Activated CD4-positive, alpha-beta memory T cell treated with anti-CD3 and anti-CD28 coated beads, Interleukin-2, amount 10 ng/mL, durations not matched to agents 7 days and 5 days (primary cell): ENCODE measurements at regions not wholly inside any gene's neighbourhood (a gene's known extent, or its start where the extent isn't known, plus 50 kb on each side); places are given as distances from the start of the nearest gene placed in this dataset.
"Not testable (repeated sequence)": the region's sequence is repeated elsewhere in the genome, so short reads cannot be mapped to it uniquely, and the experiment has no call there.

ENCODE experiments used
- CTCF ChIA-PET: fragments of 350-600 bp; sonication (Branson Sonifier 250); formaldehyde crosslinking; loops from one replicate; lab custom pipeline; 2021; ENCODE audit warnings: antibody characterized with exemption, inconsistent platforms; lab: Charles Lee
- POLR2A ChIA-PET: fragments of 350-600 bp; sonication (Branson Sonifier 250); formaldehyde crosslinking; loops from one replicate; lab custom pipeline; 2021; ENCODE audit warnings: antibody characterized with exemption; lab: Charles Lee
- DNase-seq: peaks from one replicate; pipeline ENCODE4 v3.0.0-alpha.2; 2020
- H3K27ac Mint-ChIP-seq: one replicate; pipeline ENCODE4 v1.8.0; 2021; ENCODE audit warnings: mild to moderate bottlenecking, mixed read lengths
- H3K27me3 Mint-ChIP-seq: one replicate; pipeline ENCODE4 v1.8.0; 2021; ENCODE audit warnings: mixed read lengths
- H3K36me3 Mint-ChIP-seq: one replicate; pipeline ENCODE4 v1.8.0; 2021; ENCODE audit warnings: low read depth, mixed read lengths
- H3K4me1 Mint-ChIP-seq: one replicate; pipeline ENCODE4 v1.8.0; 2021; ENCODE audit warnings: mixed read lengths
- H3K4me3 Mint-ChIP-seq: one replicate; pipeline ENCODE4 v1.8.0; 2021; ENCODE audit warnings: mild to moderate bottlenecking, mixed read lengths
- H3K9me3 Mint-ChIP-seq: one replicate; pipeline ENCODE4 v1.8.0; 2021; ENCODE audit warnings: mixed read lengths

- H3K27me3 Mint-ChIP-seq: no peaks in the 10 kb centered on the region
- H3K9me3 Mint-ChIP-seq: peaks cover 21% of the 10 kb centered on the region
- DNase-seq: no peak
- CTCF ChIA-PET: no interaction called here
- H3K36me3 Mint-ChIP-seq: peaks cover 2% of the 10 kb centered on the region
- H3K4me3 Mint-ChIP-seq: no peak overlapping the region
- POLR2A ChIA-PET: no interaction called here
- no peak overlapping the region for H3K27ac Mint-ChIP-seq
- no peaks in the 10 kb centered on the region for H3K4me1 Mint-ChIP-seq
Measured at GRCh38 chrX:861921-862320, 231.3 kb downstream of the SHOX start.

GRCh38 chrX:861340-861890 is 230.8 kb downstream of the SHOX start:
- Mint-ChIP-seq H3K36me3 (peaks cover 2% of the 10 kb centered on the region), H3K27ac (no peak overlapping the region), H3K27me3 (no peaks in the 10 kb centered on the region), H3K4me3 (no peak overlapping the region), H3K9me3 (peaks cover 22% of the 10 kb centered on the region), H3K4me1 (no peaks in the 10 kb centered on the region)
- CTCF ChIA-PET: no interaction called here
- DNase-seq: no peak
- POLR2A ChIA-PET: no interaction called here

- CTCF ChIA-PET: no interaction called here
- POLR2A ChIA-PET: no interaction called here
- H3K36me3 Mint-ChIP-seq: peaks cover 2% of the 10 kb centered on the region
- no peak for DNase-seq
- no peaks in the 10 kb centered on the region for H3K4me1 Mint-ChIP-seq
- H3K27ac Mint-ChIP-seq: no peak overlapping the region
- peaks cover 22% of the 10 kb centered on the region for H3K9me3 Mint-ChIP-seq
- H3K4me3 Mint-ChIP-seq: no peak overlapping the region
- H3K27me3 Mint-ChIP-seq: no peaks in the 10 kb centered on the region
Measured at GRCh38 chrX:859329-859728, 228.7 kb downstream of the SHOX start.

DNA sequence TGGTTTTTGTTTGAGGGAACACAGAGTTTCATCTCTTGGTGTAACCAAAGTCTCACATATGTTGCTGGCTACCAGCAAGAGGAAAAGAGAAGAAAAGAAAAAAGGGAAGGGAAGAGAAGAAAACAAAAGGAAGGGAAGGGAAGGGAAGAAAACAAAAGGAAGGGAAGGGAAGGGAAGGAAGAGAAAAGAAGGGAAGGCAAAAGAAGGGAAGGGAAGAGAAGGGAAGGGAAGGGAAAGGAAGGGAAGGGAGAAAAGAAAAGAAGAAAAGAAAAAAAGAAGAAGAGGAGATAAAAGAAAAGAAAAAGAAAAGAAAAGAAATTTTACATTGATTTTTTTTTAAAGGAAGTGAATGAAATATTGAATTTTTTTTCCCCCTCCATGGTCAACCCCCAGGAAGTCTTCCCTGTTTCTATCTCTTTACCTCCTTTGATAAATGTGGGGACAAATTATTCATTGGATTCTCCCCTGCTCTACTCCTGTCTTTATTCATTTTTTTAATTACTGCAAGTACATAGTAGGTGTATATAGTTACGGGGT is 228.0 kb downstream of the SHOX start:
- Mint-ChIP-seq H3K4me1 (no peaks in the 10 kb centered on the region), H3K4me3 (no peak overlapping the region), H3K27ac (no peak overlapping the region), H3K27me3 (no peaks in the 10 kb centered on the region), H3K36me3 (peaks cover 2% of the 10 kb centered on the region), H3K9me3 (peaks cover 20% of the 10 kb centered on the region)
- ChIA-PET CTCF (no interaction called here), POLR2A (no interaction called here)
- no peak for DNase-seq

- no peak overlapping the region for H3K27ac Mint-ChIP-seq
- H3K9me3 Mint-ChIP-seq: peaks cover 21% of the 10 kb centered on the region
- POLR2A ChIA-PET: no interaction called here
- CTCF ChIA-PET: no interaction called here
- no peak overlapping the region for H3K4me3 Mint-ChIP-seq
- DNase-seq: no peak
- H3K4me1 Mint-ChIP-seq: no peaks in the 10 kb centered on the region
- no peaks in the 10 kb centered on the region for H3K27me3 Mint-ChIP-seq
- no peaks in the 10 kb centered on the region for H3K36me3 Mint-ChIP-seq
Measured at GRCh38 chrX:857376-857775, 226.8 kb downstream of the SHOX start.

DNA sequence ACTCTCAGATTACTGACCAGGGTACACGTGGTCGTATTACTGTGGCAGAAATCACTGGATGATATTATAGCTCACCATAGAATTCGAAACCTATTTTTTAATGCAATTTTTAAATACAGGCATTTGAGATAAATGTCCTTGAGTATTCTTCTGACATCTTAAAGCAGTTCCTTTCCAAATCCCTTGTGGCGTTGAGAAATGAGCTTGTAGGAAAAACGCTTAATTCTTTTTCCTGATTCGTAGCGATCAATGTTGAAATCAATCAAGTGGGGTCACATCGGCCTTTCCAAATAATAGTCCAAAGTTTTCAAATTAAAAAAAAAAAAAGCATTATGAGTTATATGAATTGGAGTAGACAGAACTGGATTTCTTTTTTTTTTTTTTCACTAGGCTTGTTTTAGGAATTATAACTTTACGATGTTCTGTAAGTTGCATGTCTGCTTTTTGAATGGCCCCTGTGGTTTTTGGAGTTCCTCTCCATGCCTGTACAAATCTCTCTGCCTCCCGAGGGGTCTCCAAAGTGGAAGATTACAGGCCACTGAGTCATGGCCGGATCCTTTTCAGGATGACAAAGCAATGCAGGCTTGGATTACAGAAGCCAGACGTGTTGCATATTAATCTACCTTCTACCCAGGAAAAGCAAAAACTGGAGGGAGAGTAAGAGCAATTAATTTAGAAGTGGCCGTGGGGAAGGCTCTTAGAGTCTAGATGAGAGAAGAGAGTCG is 226.1 kb downstream of the SHOX start:
- no peak for DNase-seq
- ChIA-PET CTCF (no interaction called here), POLR2A (no interaction called here)
- Mint-ChIP-seq H3K27me3 (no peaks in the 10 kb centered on the region), H3K4me3 (no peak overlapping the region), H3K9me3 (peaks cover 16% of the 10 kb centered on the region), H3K4me1 (no peaks in the 10 kb centered on the region), H3K36me3 (no peaks in the 10 kb centered on the region), H3K27ac (no peak overlapping the region)

- no peak for DNase-seq
- POLR2A ChIA-PET: no interaction called here
- Mint-ChIP-seq H3K9me3 (peaks cover 9% of the 10 kb centered on the region), H3K27ac (no peak overlapping the region), H3K4me1 (no peaks in the 10 kb centered on the region), H3K27me3 (no peaks in the 10 kb centered on the region), H3K4me3 (no peak overlapping the region), H3K36me3 (no peaks in the 10 kb centered on the region)
- CTCF ChIA-PET: no interaction called here
Measured at GRCh38 chrX:853304-853703, 222.7 kb downstream of the SHOX start.

- H3K4me1 Mint-ChIP-seq: no peaks in the 10 kb centered on the region
- POLR2A ChIA-PET: no interaction called here
- H3K27ac Mint-ChIP-seq: no peak overlapping the region
- H3K9me3 Mint-ChIP-seq: peaks cover 7% of the 10 kb centered on the region
- no peak overlapping the region for H3K4me3 Mint-ChIP-seq
- CTCF ChIA-PET: no interaction called here
- H3K36me3 Mint-ChIP-seq: no peaks in the 10 kb centered on the region
- no peak for DNase-seq
- H3K27me3 Mint-ChIP-seq: no peaks in the 10 kb centered on the region
Measured at GRCh38 chrX:850471-850916, 219.9 kb downstream of the SHOX start.

DNA sequence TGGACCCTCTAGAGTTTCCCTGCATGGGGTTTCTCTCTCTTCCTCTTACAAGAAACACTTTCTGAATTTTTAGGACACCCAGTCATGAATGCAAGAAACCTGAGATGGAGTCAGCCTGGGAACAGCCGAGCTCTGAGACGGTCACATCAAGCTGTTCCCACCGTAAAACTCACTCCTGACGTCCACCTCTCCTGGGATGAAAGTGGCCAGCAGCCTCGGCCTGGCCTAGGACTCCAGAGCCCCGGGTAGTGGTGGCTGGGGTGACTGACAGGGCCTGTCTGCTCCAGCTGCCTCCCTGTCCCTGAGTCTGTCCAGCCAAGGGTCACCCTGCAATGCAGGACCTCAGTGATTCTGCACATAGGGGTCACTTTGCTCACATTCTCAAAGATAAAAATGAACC is 217.8 kb downstream of the SHOX start:
- ChIA-PET CTCF (no interaction called here), POLR2A (no interaction called here)
- Mint-ChIP-seq H3K9me3 (peaks cover 5% of the 10 kb centered on the region), H3K27me3 (no peaks in the 10 kb centered on the region), H3K27ac (no peak overlapping the region), H3K36me3 (no peaks in the 10 kb centered on the region), H3K4me3 (no peak overlapping the region), H3K4me1 (no peaks in the 10 kb centered on the region)
- DNase-seq: no peak

DNA sequence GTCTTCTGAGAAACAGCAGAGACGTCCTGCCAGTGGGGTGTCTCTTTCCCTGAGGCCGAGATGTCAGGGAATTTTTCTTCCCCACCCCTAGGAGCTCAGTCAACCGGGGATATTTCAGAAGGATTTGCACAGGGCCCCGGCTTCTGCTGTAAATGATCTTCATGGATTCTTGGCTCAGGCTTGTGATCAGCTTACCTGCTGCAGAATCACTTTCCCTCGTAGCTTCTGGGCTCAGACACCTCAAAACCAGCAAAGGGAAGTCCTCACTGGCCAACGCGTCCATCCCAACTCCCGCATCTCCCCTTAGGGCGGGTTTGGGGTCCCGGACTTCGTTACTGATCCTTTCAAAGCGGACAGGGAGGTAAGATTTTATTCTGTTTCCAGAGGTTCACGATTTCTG is 212.7 kb downstream of the SHOX start:
- no peak for DNase-seq
- Mint-ChIP-seq H3K4me3 (no peak overlapping the region), H3K27ac (no peak overlapping the region), H3K27me3 (no peaks in the 10 kb centered on the region), H3K9me3 (peaks cover 11% of the 10 kb centered on the region), H3K36me3 (no peaks in the 10 kb centered on the region), H3K4me1 (no peaks in the 10 kb centered on the region)
- CTCF ChIA-PET: no interaction called here
- POLR2A ChIA-PET: no interaction called here

- no peaks in the 10 kb centered on the region for H3K4me1 Mint-ChIP-seq
- no peaks in the 10 kb centered on the region for H3K36me3 Mint-ChIP-seq
- CTCF ChIA-PET: no interaction called here
- no peak overlapping the region for H3K4me3 Mint-ChIP-seq
- DNase-seq: no peak
- H3K27me3 Mint-ChIP-seq: no peaks in the 10 kb centered on the region
- POLR2A ChIA-PET: no interaction called here
- no peak overlapping the region for H3K27ac Mint-ChIP-seq
- H3K9me3 Mint-ChIP-seq: peaks cover 29% of the 10 kb centered on the region
Measured at GRCh38 chrX:840556-840955, 210.0 kb downstream of the SHOX start.

DNA sequence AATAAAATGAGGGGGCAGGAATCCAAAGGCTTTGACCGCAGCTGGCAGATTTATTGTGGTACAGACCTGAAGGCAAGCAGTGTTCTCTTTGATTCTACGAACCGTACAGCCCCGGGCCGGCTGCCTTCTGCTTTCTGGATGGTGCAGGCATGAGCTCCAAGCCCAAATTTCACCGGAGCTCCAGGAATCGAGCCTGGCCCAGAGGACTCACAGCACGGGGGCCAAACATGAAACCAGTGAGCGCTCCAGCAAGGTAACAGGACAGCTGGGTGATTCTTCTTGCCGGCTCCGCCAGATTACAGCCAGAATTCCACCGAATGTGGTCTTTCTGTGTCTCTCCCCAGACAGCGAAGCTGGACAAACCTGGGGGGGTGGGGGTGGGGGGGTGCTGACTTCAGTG is 208.1 kb downstream of the SHOX start:
- CTCF ChIA-PET: not testable (repeated sequence)

GRCh38 chrX:835857-836256 is 205.3 kb downstream of the SHOX start:
- DNase-seq, H3K4me3 Mint-ChIP-seq, CTCF ChIA-PET, H3K27me3 Mint-ChIP-seq, H3K4me1 Mint-ChIP-seq, POLR2A ChIA-PET, H3K27ac Mint-ChIP-seq, H3K36me3 Mint-ChIP-seq: not testable (repeated sequence)
- peaks cover 37% of the 10 kb centered on the region for H3K9me3 Mint-ChIP-seq

More for the DNA sequence above, 208.1 kb downstream of the SHOX start:
- DNase-seq, H3K27ac Mint-ChIP-seq, H3K4me3 Mint-ChIP-seq, POLR2A ChIA-PET, H3K27me3 Mint-ChIP-seq, H3K36me3 Mint-ChIP-seq, H3K4me1 Mint-ChIP-seq: not testable (repeated sequence)
- peaks cover 31% of the 10 kb centered on the region for H3K9me3 Mint-ChIP-seq

DNA sequence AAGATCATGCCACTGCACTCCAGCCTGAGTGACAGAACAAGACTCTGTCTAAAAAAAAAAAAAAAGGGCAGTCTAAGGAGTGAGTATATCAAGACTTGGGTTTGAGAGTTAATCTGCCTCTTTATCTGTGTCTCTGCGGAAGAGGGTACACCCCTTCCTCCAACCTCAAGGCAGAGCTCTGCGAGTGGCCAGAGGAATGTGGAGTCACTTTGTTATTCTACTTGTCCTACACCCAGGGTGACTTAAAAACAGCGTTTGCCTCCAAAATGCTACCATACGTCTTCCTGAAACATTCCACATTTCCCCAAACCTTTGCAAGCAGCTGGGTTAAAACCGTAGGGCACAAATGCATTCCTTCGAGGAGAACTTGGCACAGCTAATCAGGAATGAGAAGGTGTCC is 199.9 kb downstream of the SHOX start:
- no peak overlapping the region for H3K27ac Mint-ChIP-seq
- no peaks in the 10 kb centered on the region for H3K4me1 Mint-ChIP-seq
- CTCF ChIA-PET: no interaction called here
- no peaks in the 10 kb centered on the region for H3K36me3 Mint-ChIP-seq
- H3K4me3 Mint-ChIP-seq: no peak overlapping the region
- no peaks in the 10 kb centered on the region for H3K27me3 Mint-ChIP-seq
- DNase-seq: no peak
- POLR2A ChIA-PET: no interaction called here
- H3K9me3 Mint-ChIP-seq: peaks cover 18% of the 10 kb centered on the region
